Ascending aorta (tissue), 2 donors: ENCODE measurements at regions not wholly inside any gene's neighbourhood (a gene's known extent, or its start where the extent isn't known, plus 50 kb on each side); places are given as distances from the start of the nearest gene placed in this dataset.

Experiments used
- DNase-seq, 2 donors: peaks; one replicate each; pipeline ENCODE4 v3.0.0-alpha.2; 2019; ENCODE audit warnings: low spot score in 2 of 2
- H3K27ac ChIP-seq, 2 donors: fragments of 200-600 bp; sonication (generic); one replicate each; pipeline ENCODE4 v1.5.1; 2016 to 2017; ENCODE audit warnings: mild to moderate bottlenecking in 1 of 2
- H3K27me3 ChIP-seq: fragments of 200-600 bp; sonication (generic); one replicate; pipeline ENCODE4 v1.5.1; 2017
- H3K36me3 ChIP-seq, 2 donors: fragments of 200-600 bp; sonication (generic); one replicate each; pipeline ENCODE4 v1.5.1; 2016
- H3K4me1 ChIP-seq, 2 donors: fragments of 200-600 bp; sonication (generic); one replicate each; pipeline ENCODE4 v1.5.1; 2016 to 2017; ENCODE audit warnings: mild to moderate bottlenecking in 1 of 2
- H3K4me3 ChIP-seq, 2 donors: fragments of 200-600 bp; sonication (generic); one replicate each; pipeline ENCODE4 v1.5.1; 2016 to 2017; ENCODE audit warnings: mild to moderate bottlenecking in 1 of 2
- H3K9me3 ChIP-seq, 2 donors: fragments of 200-600 bp; sonication (generic); one replicate each; pipeline ENCODE4 v1.5.1; 2016
- intact Hi-C: fragments of 100-400 bp; cut with DNase I; formaldehyde crosslinking; loops from one replicate; pipeline ENCODE4 v1.15.1; 2023
- TF ChIP-seq, protein P1 (sequence below), 3 experiments: fragments of 200-600 bp in 2 of 3; fragments of 450-650 bp in 1 of 3; sonication (generic) in 2 of 3; IDR thresholded peaks; one replicate each; pipeline ENCODE4 v1.5.1; 2016 to 2019; ENCODE audit warnings: antibody characterized with exemption in 3 of 3, mild to moderate bottlenecking in 1 of 3, moderate library complexity in 1 of 3

DNA sequence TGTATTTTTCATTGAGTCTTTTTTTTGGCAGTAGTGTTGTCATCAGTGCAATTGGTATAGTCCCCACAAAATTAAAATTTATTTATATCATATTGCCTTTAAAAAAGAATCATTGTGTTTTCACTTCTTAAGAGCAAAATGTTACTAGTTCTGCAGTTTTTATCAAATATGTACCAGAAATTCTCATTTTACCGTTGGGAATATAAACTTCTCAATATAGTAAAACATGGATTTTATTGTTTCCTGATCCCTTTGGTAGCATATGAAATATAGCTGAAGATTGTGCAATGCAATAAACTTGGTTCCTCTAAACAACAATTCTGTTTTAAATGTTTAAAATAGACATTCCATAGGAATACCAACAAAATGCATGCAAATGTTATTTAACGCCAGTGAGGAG, 306.5 kb upstream of the PCDH20 start:
- H3K36me3 ChIP-seq = no peaks in the 10 kb centered on the region
- DNase-seq = no peak
- H3K4me3 ChIP-seq = no peak overlapping the region
- H3K27ac ChIP-seq = no peak overlapping the region
- no peaks in the 10 kb centered on the region for H3K9me3 ChIP-seq
- H3K27me3 ChIP-seq = no peaks in the 10 kb centered on the region
- H3K4me1 ChIP-seq = no peaks in the 10 kb centered on the region
- TF ChIP-seq, protein P1, sequence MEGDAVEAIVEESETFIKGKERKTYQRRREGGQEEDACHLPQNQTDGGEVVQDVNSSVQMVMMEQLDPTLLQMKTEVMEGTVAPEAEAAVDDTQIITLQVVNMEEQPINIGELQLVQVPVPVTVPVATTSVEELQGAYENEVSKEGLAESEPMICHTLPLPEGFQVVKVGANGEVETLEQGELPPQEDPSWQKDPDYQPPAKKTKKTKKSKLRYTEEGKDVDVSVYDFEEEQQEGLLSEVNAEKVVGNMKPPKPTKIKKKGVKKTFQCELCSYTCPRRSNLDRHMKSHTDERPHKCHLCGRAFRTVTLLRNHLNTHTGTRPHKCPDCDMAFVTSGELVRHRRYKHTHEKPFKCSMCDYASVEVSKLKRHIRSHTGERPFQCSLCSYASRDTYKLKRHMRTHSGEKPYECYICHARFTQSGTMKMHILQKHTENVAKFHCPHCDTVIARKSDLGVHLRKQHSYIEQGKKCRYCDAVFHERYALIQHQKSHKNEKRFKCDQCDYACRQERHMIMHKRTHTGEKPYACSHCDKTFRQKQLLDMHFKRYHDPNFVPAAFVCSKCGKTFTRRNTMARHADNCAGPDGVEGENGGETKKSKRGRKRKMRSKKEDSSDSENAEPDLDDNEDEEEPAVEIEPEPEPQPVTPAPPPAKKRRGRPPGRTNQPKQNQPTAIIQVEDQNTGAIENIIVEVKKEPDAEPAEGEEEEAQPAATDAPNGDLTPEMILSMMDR (IDR thresholded peaks at IDR 0.05) = no peak
- intact Hi-C loops = no loop called here

- intact Hi-C loops = no loop called here
These were observed 297.0 kb upstream of the PCDH20 start for GRCh38 chr13:61712621-61713020.

GRCh38 chr13:61709258-61709657, 293.6 kb upstream of the PCDH20 start:
- TF ChIP-seq, protein P1 (IDR thresholded peaks at IDR 0.05) = no peak
- intact Hi-C loops = no loop called here
- no peak for DNase-seq
- H3K36me3 ChIP-seq = no peaks in the 10 kb centered on the region
- H3K27ac ChIP-seq = no peak overlapping the region
- H3K4me1 ChIP-seq = no peaks in the 10 kb centered on the region
- no peaks in the 10 kb centered on the region for H3K27me3 ChIP-seq
- no peak overlapping the region for H3K4me3 ChIP-seq
- H3K9me3 ChIP-seq = no peaks in the 10 kb centered on the region

More at GRCh38 chr13:61712621-61713020, 297.0 kb upstream of the PCDH20 start:
- no peak for DNase-seq
- Histone ChIP-seq H3K4me1 (no peaks in the 10 kb centered on the region), H3K27ac (no peak overlapping the region), H3K36me3 (no peaks in the 10 kb centered on the region), H3K27me3 (no peaks in the 10 kb centered on the region), H3K9me3 (no peaks in the 10 kb centered on the region), H3K4me3 (no peak overlapping the region)
- TF ChIP-seq, protein P1 (IDR thresholded peaks at IDR 0.05) = no peak

GRCh38 chr13:61706899-61707298, 291.2 kb upstream of the PCDH20 start:
- DNase-seq = no peak
- no peaks in the 10 kb centered on the region for H3K4me1 ChIP-seq
- intact Hi-C loops = no loop called here
- H3K27ac ChIP-seq = no peak overlapping the region
- TF ChIP-seq, protein P1 (IDR thresholded peaks at IDR 0.05) = no peak
- H3K27me3 ChIP-seq = no peaks in the 10 kb centered on the region
- H3K4me3 ChIP-seq = no peak overlapping the region
- H3K36me3 ChIP-seq = no peaks in the 10 kb centered on the region
- no peaks in the 10 kb centered on the region for H3K9me3 ChIP-seq

GRCh38 chr13:61700620-61701019, 285.0 kb upstream of the PCDH20 start:
- TF ChIP-seq, protein P1 (IDR thresholded peaks at IDR 0.05) = no peak
- no peaks in the 10 kb centered on the region for H3K4me1 ChIP-seq
- H3K27ac ChIP-seq = no peak overlapping the region
- H3K27me3 ChIP-seq = no peaks in the 10 kb centered on the region
- H3K36me3 ChIP-seq = no peaks in the 10 kb centered on the region
- no peak for DNase-seq
- intact Hi-C loops = no loop called here
- no peaks in the 10 kb centered on the region for H3K9me3 ChIP-seq
- H3K4me3 ChIP-seq = no peak overlapping the region

- DNase-seq = no peak
- H3K4me1 ChIP-seq = no peaks in the 10 kb centered on the region
- H3K4me3 ChIP-seq = no peak overlapping the region
- no peaks in the 10 kb centered on the region for H3K36me3 ChIP-seq
- no peaks in the 10 kb centered on the region for H3K9me3 ChIP-seq
- no peak overlapping the region for H3K27ac ChIP-seq
- TF ChIP-seq, protein P1 (IDR thresholded peaks at IDR 0.05) = no peak
- H3K27me3 ChIP-seq = no peaks in the 10 kb centered on the region
- intact Hi-C loops = no loop called here
These were observed 284.5 kb upstream of the PCDH20 start for GRCh38 chr13:61700181-61700580.
